Uterus (tissue), 2 donors: ENCODE measurements at regions not wholly inside any gene's neighbourhood (a gene's known extent, or its start where the extent isn't known, plus 50 kb on each side); places are given as distances from the start of the nearest gene placed in this dataset.

Experiments used
- POLR2A ChIP-seq, 2 donors: fragments of 450-650 bp; IDR thresholded peaks; one replicate each; pipeline ENCODE4 v1.6.1; 2016; ENCODE audit warnings: antibody characterized with exemption in 2 of 2, mild to moderate bottlenecking in 1 of 2, moderate library complexity in 1 of 2
- TF ChIP-seq, protein P1 (sequence below), 4 experiments: fragments of 200-600 bp in 2 of 4; fragments of 450-650 bp in 2 of 4; sonication (generic) in 2 of 4; IDR thresholded peaks; one replicate each; pipeline ENCODE4 v1.5.1; 2016 to 2019; ENCODE audit warnings: antibody characterized with exemption in 4 of 4, mild to moderate bottlenecking in 2 of 4, moderate library complexity in 1 of 4

DNA sequence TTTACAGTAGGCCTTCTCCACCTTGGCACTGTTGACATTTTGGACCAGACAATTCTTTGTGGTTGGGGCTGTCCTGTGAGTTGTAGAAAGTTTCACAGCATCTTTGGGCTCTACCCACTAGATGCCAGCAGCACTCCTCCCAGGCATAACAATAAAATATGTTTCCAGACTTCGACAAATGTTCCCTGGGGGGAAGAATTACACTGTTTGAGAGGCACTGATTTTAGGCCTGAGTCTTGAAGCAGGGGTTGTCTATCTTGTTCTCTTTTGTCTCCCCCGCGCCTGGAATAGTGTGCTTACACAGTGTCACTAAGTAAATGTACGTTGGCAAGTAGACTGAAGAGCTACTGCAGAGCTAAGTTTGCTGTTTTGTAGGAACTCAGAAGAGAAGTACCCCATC lies 254.4 kb upstream of the BOD1L1 start:
- TF ChIP-seq, protein P1, sequence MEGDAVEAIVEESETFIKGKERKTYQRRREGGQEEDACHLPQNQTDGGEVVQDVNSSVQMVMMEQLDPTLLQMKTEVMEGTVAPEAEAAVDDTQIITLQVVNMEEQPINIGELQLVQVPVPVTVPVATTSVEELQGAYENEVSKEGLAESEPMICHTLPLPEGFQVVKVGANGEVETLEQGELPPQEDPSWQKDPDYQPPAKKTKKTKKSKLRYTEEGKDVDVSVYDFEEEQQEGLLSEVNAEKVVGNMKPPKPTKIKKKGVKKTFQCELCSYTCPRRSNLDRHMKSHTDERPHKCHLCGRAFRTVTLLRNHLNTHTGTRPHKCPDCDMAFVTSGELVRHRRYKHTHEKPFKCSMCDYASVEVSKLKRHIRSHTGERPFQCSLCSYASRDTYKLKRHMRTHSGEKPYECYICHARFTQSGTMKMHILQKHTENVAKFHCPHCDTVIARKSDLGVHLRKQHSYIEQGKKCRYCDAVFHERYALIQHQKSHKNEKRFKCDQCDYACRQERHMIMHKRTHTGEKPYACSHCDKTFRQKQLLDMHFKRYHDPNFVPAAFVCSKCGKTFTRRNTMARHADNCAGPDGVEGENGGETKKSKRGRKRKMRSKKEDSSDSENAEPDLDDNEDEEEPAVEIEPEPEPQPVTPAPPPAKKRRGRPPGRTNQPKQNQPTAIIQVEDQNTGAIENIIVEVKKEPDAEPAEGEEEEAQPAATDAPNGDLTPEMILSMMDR (IDR thresholded peaks at IDR 0.05), result no peak
- TF ChIP-seq POLR2A (IDR thresholded peaks at IDR 0.05), result no peak
